HG02938 (cell line): ENCODE measurements at regions not wholly inside any gene's neighbourhood (a gene's known extent, or its start where the extent isn't known, plus 50 kb on each side); places are given as distances from the start of the nearest gene placed in this dataset.

Source experiments
- ATAC-seq: cut with Tn5 transposase; IDR thresholded peaks from one replicate; pipeline ENCODE4 v1.9.1; 2021; ENCODE audit warnings: mild to moderate bottlenecking, moderate library complexity; ENCODE audit not compliant: unreplicated experiment

- ATAC-seq, result no peak
These were observed 80.9 kb upstream of the TYRP1 start for GRCh38 chr9:12612211-12612770.

GRCh38 chr9:12613071-12613470 lies 80.1 kb upstream of the TYRP1 start:
- ATAC-seq, result no peak

- no peak for ATAC-seq
These were observed 78.7 kb upstream of the TYRP1 start for GRCh38 chr9:12614488-12614887.

GRCh38 chr9:12618956-12619355 lies 74.2 kb upstream of the TYRP1 start:
- no peak for ATAC-seq

DNA sequence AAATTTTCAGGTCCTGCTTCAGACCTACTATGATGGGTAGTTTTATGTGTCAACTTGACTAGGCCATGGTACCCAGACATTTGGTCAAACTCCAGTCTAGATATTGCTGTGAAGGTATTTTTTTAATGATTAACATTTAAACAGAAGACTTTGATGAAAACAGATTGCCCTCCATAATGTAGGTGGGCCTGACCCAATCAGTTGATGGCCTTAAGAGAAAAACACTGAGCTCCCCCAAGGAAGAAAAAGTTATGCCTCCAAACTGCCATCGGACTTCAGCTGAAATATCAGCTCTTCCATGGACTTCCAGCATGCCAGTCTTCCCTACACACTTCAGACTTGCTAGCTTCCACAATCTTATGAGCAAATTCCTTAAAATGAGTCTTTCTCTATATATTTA lies 67.3 kb upstream of the TYRP1 start:
- no peak for ATAC-seq

GRCh38 chr9:12627096-12627495 lies 66.1 kb upstream of the TYRP1 start:
- ATAC-seq, result no peak

- no peak for ATAC-seq
These were observed 64.6 kb upstream of the TYRP1 start for GRCh38 chr9:12628546-12628945.

DNA sequence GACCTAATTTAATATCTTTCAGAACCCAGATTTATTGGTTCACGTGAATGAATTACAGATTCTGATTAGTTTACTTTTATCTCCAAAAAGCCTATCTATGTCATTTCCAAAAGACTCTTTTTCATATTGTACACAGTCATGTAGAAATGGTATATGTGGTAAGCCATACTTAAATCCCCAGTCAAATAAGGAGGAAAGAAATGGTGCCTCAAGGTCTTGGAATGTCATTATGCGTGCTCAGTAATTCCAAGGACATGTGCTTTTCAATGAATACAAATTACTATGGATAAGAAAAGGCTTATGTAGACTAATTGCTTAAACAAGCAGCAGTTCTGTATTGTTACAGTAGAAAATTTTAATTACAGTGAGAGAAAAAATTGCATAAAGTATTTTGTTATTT lies 64.1 kb upstream of the TYRP1 start:
- ATAC-seq, result no peak

DNA sequence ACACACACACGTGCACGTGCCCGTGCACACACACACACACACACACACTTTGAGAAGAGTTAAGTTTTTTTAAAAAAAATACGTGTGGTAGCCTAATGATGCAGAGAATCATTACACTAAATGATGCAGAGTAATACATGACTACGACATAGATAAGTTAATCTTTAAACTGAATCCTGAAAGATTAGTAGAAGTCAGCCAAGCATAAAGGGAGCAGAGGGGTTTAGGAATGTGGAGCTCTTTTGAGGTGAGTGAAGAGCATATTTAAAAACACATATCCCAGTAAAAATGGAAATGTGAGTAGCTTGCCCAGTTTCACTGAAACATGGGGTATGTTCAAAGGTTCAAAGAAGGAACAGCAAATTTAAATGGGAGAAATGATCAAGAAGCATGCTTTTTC lies 61.3 kb upstream of the TYRP1 start:
- no peak for ATAC-seq

DNA sequence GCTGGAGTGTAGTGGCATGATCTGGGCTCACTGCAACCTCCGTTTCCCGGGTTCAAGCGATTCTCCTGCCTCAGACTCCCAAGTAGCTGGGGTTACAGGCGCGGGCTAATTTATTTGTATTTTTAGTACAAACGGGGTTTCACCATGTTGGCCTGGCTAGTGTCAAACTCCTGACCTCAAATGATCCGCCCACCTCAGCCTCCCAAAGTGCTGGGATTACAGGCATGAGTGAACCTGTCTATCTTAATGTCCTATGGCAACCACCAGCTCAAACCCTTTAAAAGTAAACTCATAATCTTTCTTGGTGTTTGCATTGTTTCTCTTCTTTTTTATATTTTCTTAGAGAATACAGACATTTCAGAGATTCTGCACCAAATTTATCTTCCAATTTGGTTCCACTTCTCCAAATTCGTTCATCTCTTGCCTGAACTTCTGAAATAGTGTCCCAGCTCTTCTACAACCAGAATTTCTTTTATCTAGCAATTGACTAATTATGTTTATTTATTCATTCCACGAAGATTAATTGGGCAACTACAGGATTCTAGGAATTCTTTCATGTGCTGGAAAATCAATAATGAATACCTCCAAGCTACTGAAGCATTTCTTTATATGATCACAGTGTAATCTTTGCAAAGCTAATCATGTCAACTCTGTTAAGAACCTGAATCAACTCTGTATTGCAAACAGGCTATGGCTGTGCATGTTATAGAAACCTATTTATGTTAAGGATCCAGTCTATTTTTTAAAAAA lies 60.0 kb upstream of the TYRP1 start:
- no peak for ATAC-seq

- no peak for ATAC-seq
These were observed 53.1 kb upstream of the TYRP1 start for GRCh38 chr9:12640016-12640587.

DNA sequence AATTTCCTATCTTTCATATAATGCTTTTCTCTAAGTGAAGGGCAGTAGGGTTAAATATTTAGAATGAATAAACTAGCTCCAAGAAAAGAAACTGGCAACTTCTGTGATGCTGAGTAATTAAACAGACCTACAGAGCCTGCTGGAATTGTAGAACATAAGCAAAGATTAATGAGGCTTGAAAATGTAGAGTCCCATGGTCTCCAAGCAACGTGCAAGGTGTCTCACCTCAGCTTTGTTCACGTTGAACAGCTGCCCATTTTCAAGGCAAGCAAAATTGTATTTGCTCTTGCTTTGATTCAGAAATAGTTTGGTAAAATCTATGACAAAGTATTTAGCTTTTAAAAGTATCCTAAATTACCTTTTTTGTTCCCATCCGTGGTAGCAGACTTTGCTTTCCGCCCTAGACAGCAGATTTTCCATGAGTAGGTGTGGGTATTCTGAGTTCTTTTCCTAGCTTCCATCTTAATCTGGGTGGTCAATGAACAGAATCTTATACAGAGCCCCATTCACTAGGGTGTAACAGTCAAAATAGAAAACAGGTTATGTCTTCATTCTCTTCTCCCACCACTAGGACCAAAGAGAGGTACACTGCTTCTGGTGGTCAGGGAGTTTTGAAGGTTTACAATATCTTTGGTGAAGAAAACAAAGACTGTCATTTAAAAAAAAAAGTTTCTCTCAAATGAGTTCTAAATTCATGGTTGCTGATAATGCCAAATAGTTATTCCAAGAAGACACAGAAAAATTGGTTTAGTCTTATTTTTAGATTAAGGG lies 52.1 kb upstream of the TYRP1 start:
- ATAC-seq, result no peak
